RCC 7860 (cell line): ENCODE measurements at regions not wholly inside any gene's neighbourhood (a gene's known extent, or its start where the extent isn't known, plus 50 kb on each side); places are given as distances from the start of the nearest gene placed in this dataset.

Experiments used
- DNase-seq: peaks from one replicate; pipeline ENCODE4 v3.0.0-alpha.2; 2015; ENCODE audit warnings: low spot score
- FAIRE-seq: peaks from 2 replicates; lab custom pipeline; 2012; peaks lifted over from hg19 to GRCh38; lab: Jason Lieb, UNC

DNA sequence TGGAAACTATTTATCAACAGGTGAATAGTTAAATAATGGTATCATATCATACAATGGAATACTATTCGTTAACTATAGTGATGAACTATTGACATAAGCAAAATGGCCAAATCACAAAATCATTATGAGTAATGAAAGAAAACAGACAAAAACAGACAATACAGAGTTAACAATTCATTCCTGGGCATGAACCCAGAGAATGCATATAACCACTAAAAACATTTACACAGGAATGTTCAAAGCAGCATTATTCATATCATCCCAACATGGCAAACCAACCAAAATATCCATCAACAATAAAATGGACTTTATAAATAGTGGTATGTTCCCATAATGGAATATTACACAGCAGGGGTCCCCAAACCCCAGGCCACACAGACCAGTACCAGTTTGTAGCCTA lies 131.2 kb upstream of the CYP1B1 start:
- no peak for FAIRE-seq

DNA sequence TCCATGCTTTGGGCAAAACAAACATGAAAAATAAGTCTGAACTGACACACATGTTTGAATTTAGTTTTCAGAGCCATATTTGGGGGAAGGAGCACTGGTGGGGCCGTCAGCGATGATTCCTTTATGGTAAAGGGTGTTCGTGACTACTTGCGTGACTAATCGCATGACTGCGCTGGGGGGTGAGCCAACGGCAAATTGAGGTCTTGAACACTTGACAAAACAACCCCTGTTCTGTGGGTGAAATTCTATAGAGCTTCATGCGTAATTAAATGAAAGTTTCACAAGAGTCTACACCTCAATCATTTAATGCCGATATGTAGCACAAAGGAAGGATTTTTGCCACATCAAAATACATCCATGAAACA lies 127.5 kb upstream of the CYP1B1 start:
- DNase-seq = no peak
- no peak for FAIRE-seq

More for the DNA sequence above, 131.2 kb upstream of the CYP1B1 start:
- DNase-seq = no peak

DNA sequence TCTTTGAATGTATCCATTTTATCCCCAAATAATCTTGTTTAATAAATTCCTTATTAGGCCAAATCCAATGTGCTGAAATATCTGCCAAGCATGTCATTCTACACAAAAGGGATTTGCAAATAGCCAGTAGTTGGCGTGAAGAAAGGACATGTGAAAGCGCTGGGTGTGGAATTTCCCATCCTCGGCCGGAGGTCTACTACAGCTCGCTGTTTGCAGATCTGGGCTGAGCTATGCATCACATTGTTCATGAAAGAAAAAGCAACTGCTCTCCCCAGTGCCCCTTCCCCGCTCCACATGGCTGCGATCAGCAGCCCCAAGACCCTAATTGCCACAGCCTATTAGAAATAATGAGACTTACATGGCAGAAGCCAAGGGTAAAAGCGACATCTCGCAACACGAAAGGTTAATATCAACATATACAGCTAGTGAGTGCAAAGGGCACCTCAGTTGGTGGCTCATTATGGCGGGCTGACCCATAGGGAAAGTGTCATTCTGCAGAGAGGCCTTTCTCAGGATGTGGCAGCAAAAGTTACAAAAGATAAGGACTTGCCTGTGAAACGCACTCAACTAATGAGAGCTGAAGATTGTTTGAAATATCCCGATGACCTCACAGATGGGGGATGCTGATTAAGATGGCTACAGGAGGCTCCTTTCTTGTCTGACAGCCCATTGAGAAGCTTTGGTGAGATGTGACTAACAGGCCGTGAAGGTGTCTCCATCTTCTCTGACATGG lies 126.9 kb upstream of the CYP1B1 start:
- FAIRE-seq (no peak), DNase-seq (no peak)

DNA sequence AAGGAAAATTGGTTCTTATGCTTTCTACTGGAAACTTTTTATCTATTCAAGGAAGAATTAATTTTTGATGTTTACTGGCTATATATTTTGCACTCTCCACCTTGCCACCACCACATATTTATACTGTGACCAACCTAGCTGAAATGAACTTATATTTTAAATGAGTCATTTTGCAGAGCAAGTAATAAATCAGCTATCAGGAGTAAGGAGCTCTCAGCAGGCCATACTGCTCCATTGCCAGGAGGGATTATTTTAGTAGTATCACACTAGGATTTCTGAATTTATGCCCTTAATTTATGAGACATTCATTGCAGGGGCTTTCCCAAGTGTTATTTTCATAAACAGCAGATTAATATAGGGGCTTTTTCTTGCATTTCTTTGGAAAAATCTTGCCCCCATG lies 125.8 kb upstream of the CYP1B1 start:
- FAIRE-seq = peak; percentile 81
- DNase-seq = peak; percentile 47

DNA sequence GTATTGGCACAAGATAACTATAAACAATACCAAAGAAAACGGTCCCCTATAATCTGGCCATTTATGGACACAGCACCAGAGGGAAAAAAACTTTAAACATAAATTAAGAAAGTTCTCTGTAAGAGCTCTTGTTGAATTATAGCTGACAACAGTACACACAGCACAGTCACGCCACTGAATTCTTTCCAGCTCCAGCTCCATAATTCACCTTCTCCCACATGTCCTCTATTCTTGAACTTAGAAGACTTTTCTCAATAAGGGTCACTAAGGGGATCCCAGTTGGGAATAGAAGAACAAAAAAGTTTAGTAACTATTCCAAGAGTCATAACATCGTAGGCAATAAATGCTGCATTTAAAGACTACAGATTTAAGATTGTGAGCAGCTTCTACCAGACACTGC lies 124.6 kb upstream of the CYP1B1 start:
- DNase-seq (no peak), FAIRE-seq (no peak)

DNA sequence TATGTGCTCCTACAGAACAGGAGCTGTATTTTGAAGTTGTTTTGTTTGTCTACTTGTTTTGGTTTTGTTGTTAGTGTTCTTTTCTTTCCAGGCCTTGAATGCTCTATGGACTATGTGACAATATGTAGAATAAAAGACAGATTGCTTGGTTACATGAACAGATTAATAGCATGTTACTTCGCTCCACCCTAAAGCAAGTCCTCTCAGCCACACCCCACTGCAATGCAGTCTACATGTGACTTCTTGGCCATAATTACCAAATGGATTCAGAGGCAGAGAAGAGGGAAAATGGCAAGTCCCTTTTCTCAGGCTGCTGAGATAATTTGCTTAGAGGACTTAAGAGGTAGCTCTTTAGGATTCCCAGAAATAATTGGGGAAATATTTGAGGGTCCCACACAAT lies 123.2 kb upstream of the CYP1B1 start:
- DNase-seq = no peak
- FAIRE-seq = no peak

DNA sequence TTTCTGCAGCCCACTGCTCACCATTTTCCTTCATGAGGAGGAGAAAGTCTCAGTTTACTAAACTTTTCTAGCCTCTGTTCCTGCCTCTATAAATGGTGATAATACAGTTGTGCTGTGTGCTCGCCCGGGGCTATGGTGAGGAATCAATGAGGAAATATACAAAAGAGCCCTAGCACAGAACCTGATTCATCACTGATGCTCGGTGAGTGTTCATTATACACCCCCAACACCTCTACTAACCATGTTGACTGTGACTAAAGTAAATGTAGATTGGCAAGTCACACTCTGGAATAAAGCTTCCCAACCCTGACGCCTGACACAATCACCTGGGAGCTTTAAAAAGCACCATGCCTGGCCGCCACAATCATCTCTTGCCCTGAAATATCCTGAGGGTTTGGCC lies 118.8 kb upstream of the CYP1B1 start:
- FAIRE-seq (no peak), DNase-seq (no peak)

DNA sequence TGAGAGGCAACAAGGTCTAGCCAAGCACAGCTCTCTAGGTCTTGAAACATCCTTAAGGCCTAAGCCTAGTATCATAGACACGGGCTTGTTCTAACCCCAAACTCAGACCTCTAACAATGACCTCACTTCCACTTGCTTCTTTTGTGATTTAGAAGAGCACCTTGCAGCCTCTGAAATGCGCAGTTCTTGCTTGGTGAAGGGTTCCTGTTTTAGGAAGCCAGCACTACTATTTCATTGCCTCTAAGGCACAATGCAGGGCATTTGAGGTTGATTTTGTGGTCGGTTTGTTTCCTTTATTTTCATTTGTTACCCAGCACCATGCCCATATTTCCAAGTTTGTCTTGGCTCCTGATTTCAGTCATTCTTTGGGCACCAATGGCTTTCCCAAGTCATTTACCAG lies 117.0 kb upstream of the CYP1B1 start:
- FAIRE-seq = no peak
- DNase-seq = no peak

DNA sequence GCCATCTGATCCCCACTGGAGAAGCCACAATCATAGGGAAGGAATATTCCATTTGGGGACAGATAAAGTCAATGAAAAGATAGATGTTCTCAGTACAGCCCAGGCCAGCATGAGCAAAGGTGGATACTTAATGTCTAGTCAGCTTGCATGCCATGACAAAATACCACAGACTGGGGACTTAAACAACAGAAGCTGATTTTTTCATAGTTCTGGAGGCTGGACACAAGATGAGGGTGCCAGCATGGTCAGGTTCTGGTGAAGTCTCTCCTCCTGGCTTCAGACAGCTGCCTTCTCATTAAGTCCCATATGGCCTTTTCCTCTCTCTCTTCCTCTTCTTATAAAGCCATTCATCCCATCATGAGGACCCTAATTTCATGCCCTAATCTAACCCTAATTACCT lies 116.1 kb upstream of the CYP1B1 start:
- DNase-seq = no peak
- no peak for FAIRE-seq

DNA sequence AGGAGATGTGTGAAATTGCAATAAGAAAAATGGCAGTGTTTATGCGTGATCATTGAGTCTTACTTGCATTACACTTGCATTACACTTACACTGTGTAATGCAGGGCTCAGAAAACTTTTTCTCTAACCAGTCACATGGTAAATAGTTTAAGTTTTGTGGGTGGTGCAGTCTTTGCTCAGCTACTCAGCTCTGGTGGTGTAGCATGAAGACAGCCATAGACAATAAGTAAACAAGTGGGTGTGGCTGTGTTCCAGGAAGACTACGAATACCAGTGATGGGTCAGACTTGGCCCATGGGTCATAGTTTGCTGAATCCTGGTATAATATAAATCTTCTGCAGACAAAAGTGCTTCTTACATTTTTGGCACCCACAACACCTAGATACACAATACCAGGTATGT lies 115.6 kb upstream of the CYP1B1 start:
- no peak for DNase-seq
- FAIRE-seq = no peak

DNA sequence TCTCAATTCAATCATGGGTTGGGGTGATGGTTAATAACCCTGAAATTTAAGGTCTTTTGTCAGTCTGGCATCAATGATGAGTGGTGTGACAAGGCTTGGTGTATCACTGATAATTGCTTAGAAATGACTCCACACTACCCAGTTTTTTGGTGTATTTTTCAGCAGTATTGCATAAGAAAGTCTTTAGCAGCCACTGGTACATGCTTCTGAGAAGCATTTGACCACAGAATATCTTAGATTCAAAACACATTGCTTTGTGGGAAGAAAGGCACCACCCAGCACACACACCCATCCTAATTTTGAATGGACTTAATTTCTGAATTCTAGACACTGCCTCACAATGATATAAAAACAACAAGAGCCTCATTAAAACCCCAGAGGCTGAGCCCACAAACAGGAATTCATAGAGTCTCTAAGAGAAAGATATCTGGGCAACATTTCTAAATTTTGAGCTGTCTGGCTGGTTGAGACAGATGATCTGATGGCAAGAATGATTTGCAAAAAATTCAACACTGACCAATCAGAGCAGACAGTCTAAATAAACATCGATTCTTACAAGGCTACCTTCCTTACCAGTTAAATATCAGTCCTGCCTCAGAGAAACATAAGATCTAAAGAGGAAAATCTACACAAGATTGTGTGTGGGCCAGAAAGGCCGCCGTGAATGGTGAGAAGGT lies 114.7 kb upstream of the CYP1B1 start:
- DNase-seq (no peak), FAIRE-seq (no peak)

DNA sequence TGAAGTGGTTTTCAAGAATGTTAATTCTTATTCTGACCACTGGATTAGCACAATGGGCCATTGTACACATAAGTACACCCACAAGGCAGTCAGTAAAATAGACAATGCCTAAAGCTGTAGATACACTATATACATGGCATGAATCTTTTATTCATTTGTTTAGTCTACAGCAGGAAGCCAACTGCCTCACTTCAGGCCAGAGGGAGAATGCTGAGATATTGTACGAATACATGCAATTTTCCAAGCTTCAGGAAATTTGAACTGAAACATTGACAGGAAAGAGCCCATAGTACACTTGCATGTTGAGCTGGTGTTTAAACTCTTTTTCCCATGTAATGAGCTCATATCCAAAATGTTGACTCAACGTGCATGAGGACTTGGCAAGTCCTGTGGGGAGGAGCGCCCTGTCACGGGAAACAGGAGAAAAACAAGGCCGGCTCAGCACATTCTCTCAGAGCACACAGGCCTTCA lies 111.6 kb upstream of the CYP1B1 start:
- DNase-seq (no peak), FAIRE-seq (no peak)

DNA sequence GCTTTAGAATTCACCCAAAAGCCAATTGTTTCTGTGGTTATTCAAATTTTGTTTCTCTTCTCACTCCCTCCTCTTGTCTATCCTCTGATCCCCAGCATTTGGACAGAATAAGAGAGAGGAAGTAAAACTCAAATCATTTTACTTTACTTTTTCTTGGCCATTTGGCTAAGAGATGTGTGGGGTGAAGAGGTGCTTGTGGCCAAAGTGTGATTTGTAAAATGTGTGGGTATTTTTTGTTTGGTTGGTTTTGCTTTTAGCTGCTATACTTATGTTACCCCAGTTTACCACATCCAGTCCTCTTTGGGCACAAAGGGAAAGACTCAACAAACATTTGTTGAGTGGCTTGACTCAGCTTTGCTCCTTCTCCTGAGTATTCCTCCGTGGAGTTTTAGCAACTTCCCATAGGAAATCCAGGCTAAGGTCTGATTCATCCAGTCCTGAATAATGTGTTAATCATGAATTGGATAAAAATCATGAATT lies 109.1 kb upstream of the CYP1B1 start:
- peak; percentile 58 for FAIRE-seq
- peak; percentile 39 for DNase-seq

DNA sequence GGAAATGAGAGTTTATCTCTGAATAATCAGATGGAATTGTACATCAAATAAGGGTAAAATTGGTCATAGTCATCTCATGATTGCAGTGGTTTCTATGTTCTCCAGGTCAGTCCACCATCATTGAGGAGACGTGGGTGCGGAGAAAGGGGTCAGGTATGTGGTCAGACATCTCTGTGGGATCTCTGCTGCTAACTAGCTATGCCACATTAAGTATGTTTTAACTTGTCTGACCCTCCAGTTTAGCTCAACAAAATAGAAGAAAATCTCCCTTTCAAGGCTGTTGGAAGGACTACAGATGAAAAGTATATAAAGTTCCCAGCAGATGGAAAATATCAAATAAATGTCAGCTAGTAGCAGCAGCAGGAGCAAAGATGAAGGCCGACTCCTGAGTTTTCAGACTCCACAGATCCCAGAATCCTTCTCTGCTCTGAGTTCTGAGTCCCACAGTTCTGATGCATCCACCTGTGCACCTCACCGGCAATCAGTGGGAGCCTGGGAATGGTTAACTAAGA lies 106.6 kb upstream of the CYP1B1 start:
- DNase-seq (no peak), FAIRE-seq (no peak)

DNA sequence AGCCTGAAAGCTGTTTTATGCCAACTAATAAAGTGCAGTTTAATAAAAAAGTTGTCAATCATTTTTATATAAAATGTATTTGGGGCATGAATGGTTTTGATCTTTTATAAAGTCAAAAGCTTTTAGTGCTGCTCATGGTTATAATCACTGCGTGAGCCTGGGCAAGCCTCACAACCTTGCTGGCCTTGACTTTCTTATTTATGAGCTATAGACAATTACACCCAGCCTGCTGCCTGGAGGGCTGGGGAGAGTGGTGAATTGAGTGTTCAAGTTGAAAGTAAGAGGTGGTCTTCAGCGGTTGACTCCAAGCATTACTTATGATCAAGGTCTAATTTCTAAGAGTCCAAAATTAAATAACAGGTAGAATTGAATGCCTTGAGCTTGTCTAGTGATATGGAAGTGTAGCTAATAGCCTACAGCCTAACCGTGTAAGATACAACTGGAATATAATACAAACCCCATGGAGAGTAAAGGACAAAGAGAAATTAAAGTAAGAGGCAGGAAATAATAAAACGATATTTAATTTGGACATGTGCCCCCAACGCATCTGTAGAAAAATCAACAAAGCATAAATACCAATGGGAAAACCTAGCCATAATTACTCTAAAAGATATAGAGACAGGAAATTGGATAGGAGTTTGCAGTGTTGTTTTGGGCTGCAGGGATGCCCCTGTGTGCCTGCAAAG lies 106.0 kb upstream of the CYP1B1 start:
- FAIRE-seq = no peak
- no peak for DNase-seq

DNA sequence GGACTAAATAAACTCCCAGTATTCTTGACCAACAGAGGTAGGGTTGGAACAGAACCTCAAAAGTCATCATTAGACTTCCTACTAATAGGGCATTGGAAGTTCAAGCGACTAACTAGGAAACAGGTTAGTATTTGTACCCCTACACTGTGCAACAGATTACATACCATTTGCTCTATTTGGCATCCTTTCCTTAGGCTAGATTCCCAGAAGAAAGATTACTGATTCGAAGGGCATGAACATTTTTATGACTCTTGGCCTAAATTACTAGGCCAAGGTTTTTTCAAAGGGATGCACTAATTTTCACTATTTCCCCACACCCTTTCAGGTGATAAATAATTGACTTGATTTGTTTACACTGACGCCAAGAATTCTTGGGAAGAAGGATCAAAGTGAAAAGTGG lies 104.8 kb upstream of the CYP1B1 start:
- DNase-seq (no peak), FAIRE-seq (no peak)

DNA sequence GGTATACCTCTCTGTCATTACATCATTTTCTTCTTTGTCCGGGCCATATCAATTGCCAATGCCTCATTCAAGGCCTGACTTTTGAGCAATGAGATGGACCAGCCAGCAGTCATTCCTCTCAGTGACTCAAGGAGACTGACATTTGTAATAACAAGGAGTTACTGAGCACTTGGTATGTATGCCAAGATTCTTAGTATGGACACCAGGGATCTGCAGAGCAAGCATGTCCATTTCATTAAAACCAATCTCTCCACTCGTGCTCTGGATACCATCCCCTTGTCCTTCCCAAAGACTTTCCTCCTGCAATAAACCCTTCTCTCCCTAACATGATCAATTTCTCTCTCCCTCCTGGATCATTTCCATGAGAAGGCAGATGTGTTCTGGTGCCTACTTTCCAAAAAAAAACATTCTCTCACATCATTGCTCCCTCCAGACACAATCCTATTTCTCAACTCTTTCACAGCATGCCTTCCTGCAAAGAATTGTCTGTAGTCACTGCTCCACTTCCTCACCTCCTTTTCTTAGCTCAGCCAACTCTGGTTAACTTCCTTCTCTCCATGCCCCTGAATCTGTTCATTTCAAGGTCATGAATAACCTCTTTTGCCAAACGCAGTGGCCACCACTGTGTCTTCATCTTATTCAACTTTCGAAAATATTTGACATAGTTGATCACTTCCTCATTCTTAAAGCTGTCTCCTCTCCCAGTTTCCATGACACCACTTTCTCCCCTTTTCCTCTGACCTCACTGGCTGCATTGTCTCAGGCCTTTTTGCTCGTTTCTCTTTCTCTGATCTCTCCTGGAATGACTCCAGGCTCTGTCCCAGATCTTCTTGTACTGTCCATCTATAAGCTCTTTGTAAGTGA lies 102.8 kb upstream of the CYP1B1 start:
- DNase-seq = peak; percentile 98

DNA sequence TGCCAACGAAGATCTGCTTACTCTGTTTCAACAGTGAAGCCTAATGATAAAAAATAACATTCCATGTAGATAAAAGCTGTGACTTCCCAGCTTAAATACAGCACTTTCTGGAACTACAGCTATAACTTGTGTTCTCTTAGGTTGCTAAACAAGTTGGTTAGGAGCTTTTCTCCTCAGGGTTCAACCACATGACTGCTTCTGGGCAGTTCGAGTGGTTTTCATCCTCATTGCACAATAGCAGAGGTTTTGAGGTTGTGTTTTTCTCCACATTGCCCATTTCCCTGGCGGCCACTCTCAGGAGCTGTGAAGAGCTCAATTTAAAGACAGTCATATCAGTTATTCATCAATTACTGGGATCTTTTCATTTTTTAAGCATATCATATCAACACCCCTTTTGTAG lies 102.2 kb upstream of the CYP1B1 start:
- DNase-seq (peak; percentile 43), FAIRE-seq (peak; percentile 77)

More for the DNA sequence above, 102.8 kb upstream of the CYP1B1 start:
- FAIRE-seq = peak; percentile 92

DNA sequence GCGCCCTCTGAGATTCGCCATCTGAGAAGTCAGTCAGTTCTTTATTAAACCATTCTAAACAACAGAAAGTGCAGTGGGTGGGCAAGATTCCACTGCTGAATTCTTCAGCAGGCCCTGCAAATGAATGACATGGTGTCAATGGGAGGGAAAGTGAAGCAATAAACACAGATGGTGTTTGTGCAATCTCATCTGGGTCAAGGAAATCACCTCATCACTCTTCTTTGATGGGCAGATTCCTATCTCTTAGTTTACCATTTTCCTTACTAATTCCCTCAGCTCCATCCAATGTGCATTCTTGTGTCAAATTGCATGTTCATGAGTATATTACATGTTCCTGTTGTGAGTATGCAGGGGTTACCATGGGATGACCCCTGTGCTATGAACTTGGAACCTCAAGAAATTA lies 100.7 kb upstream of the CYP1B1 start:
- DNase-seq = peak; percentile 77
- FAIRE-seq = peak; percentile 66

DNA sequence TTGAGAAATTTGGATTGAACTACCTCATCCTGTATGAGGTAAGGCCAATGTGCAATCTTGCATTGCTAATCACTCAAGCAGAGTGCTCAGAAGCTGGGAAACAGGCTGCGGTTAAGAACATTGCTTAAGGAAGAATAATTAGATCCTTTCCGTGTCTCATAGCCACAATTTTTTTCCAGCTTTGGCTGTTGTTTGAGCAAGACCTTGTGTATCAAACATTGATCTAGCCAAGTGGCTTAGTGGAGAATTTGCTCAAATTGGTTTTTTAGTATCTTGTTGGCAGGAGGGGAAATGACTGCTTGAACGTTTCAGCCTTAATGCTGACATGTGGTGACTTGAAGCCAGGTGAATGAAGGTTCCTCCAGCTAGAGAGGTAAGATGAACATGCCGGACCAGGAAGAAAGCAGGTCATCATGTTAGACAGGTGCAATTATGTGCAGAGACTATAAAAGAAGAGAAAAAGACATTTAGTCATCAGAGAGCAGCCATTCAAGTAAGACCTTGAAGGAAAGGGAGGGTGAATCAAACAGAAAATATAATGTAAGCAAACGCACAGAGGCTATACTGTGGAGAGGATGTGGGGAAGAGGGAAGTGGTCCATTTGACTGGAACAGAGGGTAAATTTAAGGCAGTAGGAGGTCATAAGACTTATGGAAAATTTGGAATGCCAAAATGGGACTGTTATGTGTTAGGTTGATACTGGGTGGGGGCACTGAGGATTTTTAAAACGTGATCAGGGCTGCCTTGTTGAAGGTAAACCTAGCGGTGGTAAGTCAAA lies 98.9 kb upstream of the CYP1B1 start:
- DNase-seq (peak; percentile 96), FAIRE-seq (peak; percentile 99)
